ENCODE measurements at regions not wholly inside any gene's neighbourhood (a gene's known extent, or its start where the extent isn't known, plus 50 kb on each side); places are given as distances from the start of the nearest gene placed in this dataset.
"Not testable (repeated sequence)": the region's sequence is repeated elsewhere in the genome, so short reads cannot be mapped to it uniquely, and the experiment has no call there.

- DNase-seq (ENCODE audit: low spot score), result no peak
Measured at GRCh38 chr9:92242260-92243136, 51.0 kb downstream of the IARS1 start.

GRCh38 chr9:92236915-92237314 is 56.6 kb downstream of the IARS1 start:
- DNase-seq (ENCODE audit: low spot score), result no peak

- no peak for DNase-seq (ENCODE audit: low spot score)
Measured at GRCh38 chr9:92236465-92236864, 57.0 kb downstream of the IARS1 start.

GRCh38 chr9:92234514-92234913 is 59.0 kb downstream of the IARS1 start:
- DNase-seq (ENCODE audit: low spot score), result no peak

GRCh38 chr9:92232190-92232589 is 61.3 kb downstream of the IARS1 start:
- DNase-seq (ENCODE audit: low spot score), result no peak

- DNase-seq (ENCODE audit: low spot score), result no peak
Measured at GRCh38 chr9:92228628-92229027, 64.9 kb downstream of the IARS1 start.

GRCh38 chr9:92224177-92224576 is 69.3 kb downstream of the IARS1 start:
- no peak for DNase-seq (ENCODE audit: low spot score)

- DNase-seq (ENCODE audit: low spot score), result no peak
Measured at GRCh38 chr9:92223758-92224157, 69.7 kb downstream of the IARS1 start.

- no peak for DNase-seq (ENCODE audit: low spot score)
Measured at GRCh38 chr9:92208693-92209524, 84.6 kb downstream of the IARS1 start.

GRCh38 chr9:92206488-92206887 is 87.0 kb downstream of the IARS1 start:
- DNase-seq (ENCODE audit: low spot score), result no peak

GRCh38 chr9:92203887-92204286 is 88.7 kb upstream of the SPTLC1 start:
- not testable (repeated sequence) for DNase-seq (ENCODE audit: low spot score)

GRCh38 chr9:92198237-92198636 is 83.0 kb upstream of the SPTLC1 start:
- not testable (repeated sequence) for DNase-seq (ENCODE audit: low spot score)

- DNase-seq (ENCODE audit: low spot score), result no peak
Measured at GRCh38 chr9:92196909-92197308, 81.7 kb upstream of the SPTLC1 start.

- DNase-seq (ENCODE audit: low spot score), result no peak
Measured at GRCh38 chr9:92196400-92196799, 81.2 kb upstream of the SPTLC1 start.

GRCh38 chr9:92191801-92192200 is 76.6 kb upstream of the SPTLC1 start:
- DNase-seq (ENCODE audit: low spot score), result no peak

- no peak for DNase-seq (ENCODE audit: low spot score)
Measured at GRCh38 chr9:92190536-92190790, 75.2 kb upstream of the SPTLC1 start.

- DNase-seq (ENCODE audit: low spot score), result peak; percentile 82
Measured at GRCh38 chr9:92189782-92190535, 74.7 kb upstream of the SPTLC1 start.

GRCh38 chr9:92188969-92189781 is 74.0 kb upstream of the SPTLC1 start:
- peak; percentile 83 for DNase-seq (ENCODE audit: low spot score)

- DNase-seq (ENCODE audit: low spot score), result peak; percentile 55
Measured at GRCh38 chr9:92187989-92188714, 72.9 kb upstream of the SPTLC1 start.

GRCh38 chr9:92187390-92187789 is 72.2 kb upstream of the SPTLC1 start:
- peak; percentile 72 for DNase-seq (ENCODE audit: low spot score)
